HCT116 (cell line): ENCODE measurements at regions not wholly inside any gene's neighbourhood (a gene's known extent, or its start where the extent isn't known, plus 50 kb on each side); places are given as distances from the start of the nearest gene placed in this dataset.

Experiments used
- ATAC-seq: fragments of 200-7000 bp; cut with Tn5 transposase; 2 replicates; pipeline ENCODE4 v1.9.1; 2020; ENCODE audit warnings: mild to moderate bottlenecking, moderate library complexity
- BruUV-seq: library from RNA; stranded (reverse); fragments of 400-500 nt; replicated peaks from 2 replicates; lab custom pipeline; 2021; lab: Mats Ljungman, UMichigan
- CTCF ChIA-PET: fragments of 300-600 bp; sonication (Branson Sonifier 250); formaldehyde crosslinking; loops from one replicate; lab custom pipeline; 2021; ENCODE audit warnings: antibody characterized with exemption; lab: Charles Lee
- POLR2A ChIA-PET: fragments of 300-600, 350-600 bp; sonication (Branson Sonifier 250); formaldehyde crosslinking; loops from one replicate; lab custom pipeline; 2021; ENCODE audit warnings: antibody characterized with exemption; lab: Charles Lee
- RAD21 ChIA-PET, 2 experiments: fragments of 300-600 bp; sonication (Branson Sonifier 250); formaldehyde crosslinking; loops; one replicate each; lab custom pipeline; 2023; ENCODE audit warnings: low total read pairs in 2 of 2; ENCODE audit not compliant: uncharacterized antibody in 2 of 2, unreplicated experiment in 2 of 2, low non-redundant PET in 1 of 2; lab: Charles Lee
- DNase-seq: peaks from one replicate; pipeline ENCODE4 v3.0.0-alpha.2; 2010; ENCODE audit warnings: low read depth, low spot score
- H2AFZ ChIP-seq: fragments of 200-600 bp; shearing (Covaris generic), sonication (generic); 2 replicates; pipeline ENCODE4 v1.6.1; 2017; ENCODE audit warnings: low read depth, mixed run types, mixed read lengths, antibody characterized with exemption, low read length; ENCODE audit not compliant: poor library complexity, severe bottlenecking
- H3K27ac ChIP-seq: 2 replicates; pipeline ENCODE4 v1.5.1; 2012; ENCODE audit warnings: low read depth, low read length
- H3K27me3 ChIP-seq: fragments of 200-600 bp; sonication (generic); 2 replicates; pipeline ENCODE4 v1.6.1; 2016; ENCODE audit warnings: mixed run types, low read length, mixed read lengths; ENCODE audit not compliant: insufficient read depth
- H3K36me3 ChIP-seq, 2 experiments: fragments of 200-500 bp in 1 of 2; fragments of 200-600 bp in 1 of 2; sonication (Bioruptor generic) in 1 of 2; sonication (generic) in 1 of 2; 2 replicates each; pipeline versions ENCODE4 v1.5.1 to v1.6.1; 2014 to 2016; ENCODE audit warnings: low read length in 2 of 2, inconsistent platforms in 1 of 2, mixed read lengths in 1 of 2, mixed run types in 1 of 2; ENCODE audit not compliant: insufficient read depth in 2 of 2, control insufficient read depth in 1 of 2
- H3K4me1 ChIP-seq, 2 experiments: fragments of 200-600 bp in 1 of 2; sonication (generic) in 1 of 2; 2 replicates each; pipeline versions ENCODE4 v1.5.1 to v1.6.1; 2012 to 2017; ENCODE audit warnings: low read length in 2 of 2, inconsistent platforms in 1 of 2, mild to moderate bottlenecking in 1 of 2, mixed read lengths in 1 of 2, mixed run types in 1 of 2, moderate library complexity in 1 of 2; ENCODE audit not compliant: insufficient read depth in 2 of 2, control insufficient read depth in 1 of 2
- H3K4me2 ChIP-seq: fragments of 200-600 bp; sonication (generic); 2 replicates; pipeline ENCODE4 v1.6.1; 2017; ENCODE audit warnings: mixed run types, low read length, mixed read lengths
- H3K4me3 ChIP-seq, 2 experiments: fragments of 200-600 bp in 1 of 2; sonication (generic) in 1 of 2; replicated peaks in 1 of 2; 2 replicates each; pipeline ENCODE4 v1.5.1; 2011 to 2016; ENCODE audit warnings: low read length in 2 of 2, control low read depth in 1 of 2, low read depth in 1 of 2, mild to moderate bottlenecking in 1 of 2, mixed read lengths in 1 of 2, mixed run types in 1 of 2
- H3K79me2 ChIP-seq: fragments of 200-600 bp; sonication (generic); 2 replicates; pipeline ENCODE4 v1.6.1; 2017; ENCODE audit warnings: mild to moderate bottlenecking, mixed run types, low read length, moderate library complexity, mixed read lengths; ENCODE audit not compliant: insufficient read depth
- H3K9ac ChIP-seq: fragments of 200-600 bp; sonication (generic); 2 replicates; pipeline ENCODE4 v1.6.1; 2016; ENCODE audit warnings: low read length, mixed read lengths
- H3K9me2 ChIP-seq: fragments of 200-600 bp; sonication (generic), shearing (Covaris generic); 2 replicates; pipeline ENCODE4 v1.6.1; 2017; ENCODE audit warnings: mixed run types, mild to moderate bottlenecking, moderate library complexity; ENCODE audit not compliant: insufficient read depth
- H3K9me3 ChIP-seq, 2 experiments: fragments of 200-500 bp in 1 of 2; fragments of 200-600 bp in 1 of 2; sonication (Bioruptor generic) in 1 of 2; sonication (generic) in 1 of 2; 2 replicates each; pipeline ENCODE4 v1.6.1; 2014 to 2017; ENCODE audit warnings: low read length in 2 of 2, mixed read lengths in 2 of 2, inconsistent platforms in 1 of 2, low read depth in 1 of 2, mild to moderate bottlenecking in 1 of 2, mixed run types in 1 of 2, moderate library complexity in 1 of 2; ENCODE audit not compliant: control insufficient read depth in 1 of 2, insufficient read depth in 1 of 2
- H4K20me1 ChIP-seq: fragments of 200-600 bp; sonication (generic), shearing (Covaris generic); 2 replicates; pipeline ENCODE4 v1.6.1; 2017; ENCODE audit warnings: mixed run types, mild to moderate bottlenecking, moderate library complexity; ENCODE audit not compliant: insufficient read depth
- CEBPB ChIP-seq: IDR thresholded peaks from 2 replicates; pipeline ENCODE4 v1.6.1; 2012; ENCODE audit warnings: low read depth
- EZH2 ChIP-seq: fragments of 200-600 bp; sonication (generic); IDR thresholded peaks from 2 replicates; pipeline ENCODE4 v1.6.1; 2017; ENCODE audit warnings: antibody characterized with exemption, mixed run types
- EZH2phosphoT487 ChIP-seq: fragments of 200-600 bp; IDR thresholded peaks from 2 replicates; pipeline ENCODE4 v1.6.1; 2018; ENCODE audit warnings: antibody characterized with exemption, borderline replicate concordance
- POLR2AphosphoS5 ChIP-seq: IDR thresholded peaks from 2 replicates; pipeline ENCODE4 v1.6.1; 2011; ENCODE audit warnings: mild to moderate bottlenecking, low read depth, low read length, moderate library complexity
- RAD21 ChIP-seq: IDR thresholded peaks from 2 replicates; pipeline ENCODE4 v1.6.1; 2012; ENCODE audit warnings: low read depth, mild to moderate bottlenecking
- SIN3A ChIP-seq: IDR thresholded peaks from 2 replicates; pipeline ENCODE4 v1.6.1; 2012; ENCODE audit warnings: low read depth
- ZFX ChIP-seq: fragments of 450-650 bp; IDR thresholded peaks from 2 replicates; pipeline ENCODE4 v1.6.1; 2017
- ZNF274 ChIP-seq: fragments of 200-500 bp; sonication (Bioruptor generic); IDR thresholded peaks from 2 replicates; pipeline ENCODE4 v1.6.1; 2014; ENCODE audit warnings: mild to moderate bottlenecking, low read depth, low read length, inconsistent platforms
- intact Hi-C: fragments of 100-400 bp; cut with micrococcal nuclease; formaldehyde crosslinking; loops from 2 replicates; pipeline ENCODE4 v1.10.0; 2022
- TF ChIP-seq, protein P1 (sequence below): IDR thresholded peaks from 2 replicates; pipeline ENCODE4 v1.6.1; 2011; ENCODE audit warnings: mild to moderate bottlenecking, low read length, moderate library complexity; ENCODE audit not compliant: insufficient replicate concordance; ENCODE audit errors: extremely low read depth
- TF ChIP-seq, protein P2 (sequence below): IDR thresholded peaks from 2 replicates; pipeline ENCODE4 v1.6.1; 2012

DNA sequence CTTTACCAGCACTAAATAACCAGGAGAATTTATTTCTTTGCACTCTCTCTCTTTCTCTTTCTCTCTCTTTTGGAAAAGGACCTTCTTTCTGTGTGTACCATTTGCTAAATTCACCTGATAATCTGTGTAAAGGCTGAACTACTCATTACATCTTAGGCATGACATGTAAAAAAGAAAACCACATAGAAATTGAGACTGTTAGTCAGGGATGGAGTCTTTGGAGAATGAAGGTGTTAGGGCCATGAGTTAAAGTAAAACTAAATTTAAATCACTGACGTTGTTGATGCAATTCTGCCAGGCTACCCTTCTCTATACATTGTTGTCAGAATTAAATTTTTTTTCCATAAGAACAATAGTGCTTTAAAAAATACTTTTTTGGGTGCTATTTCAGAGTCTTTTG, 263.3 kb downstream of the PTEN start:
- Histone ChIP-seq H3K79me2 (no peaks in the 10 kb centered on the region), H3K9me2 (no peaks in the 10 kb centered on the region), H4K20me1 (no peaks in the 10 kb centered on the region), H3K4me3 (no peak overlapping the region), H2AFZ (no peak overlapping the region), H3K36me3 (no peaks in the 10 kb centered on the region), H3K4me1 (peaks cover 0 to 2% of the 10 kb centered on the region in 2 experiments; a peak in 1 of 4 replicates), H3K4me2 (no peak overlapping the region), H3K9ac (no peak overlapping the region), H3K27ac (no peak overlapping the region), H3K9me3 (no peaks in the 10 kb centered on the region)
- intact Hi-C loops, result no loop called here
- DNase-seq, result no peak
- ChIA-PET CTCF (no interaction called here), RAD21 (no interaction called here), POLR2A (no interaction called here)
- no peak for ATAC-seq
- TF ChIP-seq CEBPB, result no peak
- TF ChIP-seq, all 23 proteins: peak for 0
- no peaks in the 10 kb centered on the region for H3K27me3 ChIP-seq
- BruUV-seq, result no TSS peak

DNA sequence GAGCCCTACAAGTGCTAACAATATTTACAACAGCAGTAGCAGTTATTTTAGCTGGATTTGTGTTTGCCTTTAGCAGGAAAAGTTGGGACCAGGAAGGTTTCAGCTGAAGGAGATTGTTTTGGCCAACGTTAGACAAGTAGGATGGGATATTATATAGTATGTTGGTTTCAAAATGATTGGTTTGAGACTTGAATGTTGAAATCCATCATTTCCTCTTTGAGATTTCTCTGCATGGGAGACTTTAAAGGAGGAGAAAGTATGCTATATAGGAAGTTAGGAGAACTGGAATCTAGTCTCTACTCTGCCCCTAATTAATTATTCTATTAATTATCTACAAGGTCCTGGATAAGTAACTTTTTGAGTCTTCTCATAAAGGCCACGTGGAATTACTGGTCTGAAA, 263.8 kb downstream of the PTEN start:
- ATAC-seq, result no peak
- no peaks in the 10 kb centered on the region for H3K9me3 ChIP-seq
- H4K20me1 ChIP-seq, result no peaks in the 10 kb centered on the region
- no peak overlapping the region for H3K27ac ChIP-seq
- no peaks in the 10 kb centered on the region for H3K9me2 ChIP-seq
- no peak for DNase-seq
- TF ChIP-seq SIN3A (no peak), ZFX (no peak), ZNF274 (no peak), EZH2 (no peak), POLR2AphosphoS5 (no peak), RAD21 (no peak), EZH2phosphoT487 (no peak)
- TF ChIP-seq, protein P1, sequence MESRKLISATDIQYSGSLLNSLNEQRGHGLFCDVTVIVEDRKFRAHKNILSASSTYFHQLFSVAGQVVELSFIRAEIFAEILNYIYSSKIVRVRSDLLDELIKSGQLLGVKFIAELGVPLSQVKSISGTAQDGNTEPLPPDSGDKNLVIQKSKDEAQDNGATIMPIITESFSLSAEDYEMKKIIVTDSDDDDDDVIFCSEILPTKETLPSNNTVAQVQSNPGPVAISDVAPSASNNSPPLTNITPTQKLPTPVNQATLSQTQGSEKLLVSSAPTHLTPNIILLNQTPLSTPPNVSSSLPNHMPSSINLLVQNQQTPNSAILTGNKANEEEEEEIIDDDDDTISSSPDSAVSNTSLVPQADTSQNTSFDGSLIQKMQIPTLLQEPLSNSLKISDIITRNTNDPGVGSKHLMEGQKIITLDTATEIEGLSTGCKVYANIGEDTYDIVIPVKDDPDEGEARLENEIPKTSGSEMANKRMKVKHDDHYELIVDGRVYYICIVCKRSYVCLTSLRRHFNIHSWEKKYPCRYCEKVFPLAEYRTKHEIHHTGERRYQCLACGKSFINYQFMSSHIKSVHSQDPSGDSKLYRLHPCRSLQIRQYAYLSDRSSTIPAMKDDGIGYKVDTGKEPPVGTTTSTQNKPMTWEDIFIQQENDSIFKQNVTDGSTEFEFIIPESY, result no peak
- TF ChIP-seq, protein P2, sequence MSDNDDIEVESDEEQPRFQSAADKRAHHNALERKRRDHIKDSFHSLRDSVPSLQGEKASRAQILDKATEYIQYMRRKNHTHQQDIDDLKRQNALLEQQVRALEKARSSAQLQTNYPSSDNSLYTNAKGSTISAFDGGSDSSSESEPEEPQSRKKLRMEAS, result no peak
- TF ChIP-seq, all 23 proteins: peak for 0
- intact Hi-C loops, result no loop called here
- Histone ChIP-seq H3K27me3 (no peaks in the 10 kb centered on the region), H3K4me2 (no peak overlapping the region), H3K79me2 (no peaks in the 10 kb centered on the region), H3K4me3 (no peak overlapping the region), H2AFZ (no peak overlapping the region), H3K36me3 (no peaks in the 10 kb centered on the region), H3K9ac (no peak overlapping the region), H3K4me1 (peaks cover 0 to 5% of the 10 kb centered on the region in 2 experiments; a peak in 1 of 4 replicates)
- RAD21 ChIA-PET, result no interaction called here
- no TSS peak for BruUV-seq
- POLR2A ChIA-PET, result no interaction called here
- CTCF ChIA-PET, result no interaction called here
